Omental fat pad (tissue), 3 donors: ENCODE measurements at regions not wholly inside any gene's neighbourhood (a gene's known extent, or its start where the extent isn't known, plus 50 kb on each side); places are given as distances from the start of the nearest gene placed in this dataset.

Experiments used
- ATAC-seq: fragments of 150-250 bp; one replicate; pipeline ENCODE4 v1.9.1; 2016; ENCODE audit warnings: mild to moderate bottlenecking, moderate library complexity; ENCODE audit not compliant: low FRiP score
- DNase-seq: peaks from one replicate; pipeline ENCODE4 v3.0.0-alpha.2; 2019; ENCODE audit warnings: low spot score
- TF ChIP-seq, protein P1 (sequence below), 3 donors: fragments of 450-650 bp; IDR thresholded peaks; one replicate each; pipeline ENCODE4 v1.5.1; 2016 to 2017; ENCODE audit warnings: antibody characterized with exemption in 3 of 3, mild to moderate bottlenecking in 3 of 3, moderate library complexity in 2 of 3

DNA sequence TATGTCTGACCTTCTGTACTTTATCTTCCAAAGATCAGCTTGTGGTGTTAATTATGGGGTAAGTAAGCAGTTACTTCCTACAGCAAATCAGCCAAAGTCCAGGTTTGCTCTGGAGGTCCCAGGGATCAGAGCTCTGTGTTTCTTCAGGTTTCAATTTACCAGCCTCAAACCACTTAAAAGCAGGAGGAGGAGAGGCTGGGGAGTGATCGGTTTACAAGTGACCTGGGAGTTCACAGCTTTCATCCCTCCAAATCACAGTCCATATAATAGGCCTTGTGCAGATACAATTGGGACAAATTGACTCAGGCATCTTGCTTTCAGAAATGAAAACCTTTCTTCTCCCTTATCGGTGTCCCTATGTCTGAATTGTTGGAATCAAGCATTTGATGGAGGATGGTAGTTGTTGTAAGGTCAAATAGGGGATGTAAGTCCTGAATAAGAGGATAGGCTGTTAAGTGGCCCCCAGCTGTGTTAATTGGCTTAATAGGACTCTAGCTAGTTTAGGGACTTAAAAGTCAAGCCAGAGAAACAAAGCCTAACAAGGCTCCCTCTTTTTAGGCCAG lies 188.0 kb upstream of the NT5C1B start:
- ATAC-seq = no peak
- DNase-seq = no peak
- TF ChIP-seq, protein P1, sequence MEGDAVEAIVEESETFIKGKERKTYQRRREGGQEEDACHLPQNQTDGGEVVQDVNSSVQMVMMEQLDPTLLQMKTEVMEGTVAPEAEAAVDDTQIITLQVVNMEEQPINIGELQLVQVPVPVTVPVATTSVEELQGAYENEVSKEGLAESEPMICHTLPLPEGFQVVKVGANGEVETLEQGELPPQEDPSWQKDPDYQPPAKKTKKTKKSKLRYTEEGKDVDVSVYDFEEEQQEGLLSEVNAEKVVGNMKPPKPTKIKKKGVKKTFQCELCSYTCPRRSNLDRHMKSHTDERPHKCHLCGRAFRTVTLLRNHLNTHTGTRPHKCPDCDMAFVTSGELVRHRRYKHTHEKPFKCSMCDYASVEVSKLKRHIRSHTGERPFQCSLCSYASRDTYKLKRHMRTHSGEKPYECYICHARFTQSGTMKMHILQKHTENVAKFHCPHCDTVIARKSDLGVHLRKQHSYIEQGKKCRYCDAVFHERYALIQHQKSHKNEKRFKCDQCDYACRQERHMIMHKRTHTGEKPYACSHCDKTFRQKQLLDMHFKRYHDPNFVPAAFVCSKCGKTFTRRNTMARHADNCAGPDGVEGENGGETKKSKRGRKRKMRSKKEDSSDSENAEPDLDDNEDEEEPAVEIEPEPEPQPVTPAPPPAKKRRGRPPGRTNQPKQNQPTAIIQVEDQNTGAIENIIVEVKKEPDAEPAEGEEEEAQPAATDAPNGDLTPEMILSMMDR (IDR thresholded peaks at IDR 0.05) = no peak

DNA sequence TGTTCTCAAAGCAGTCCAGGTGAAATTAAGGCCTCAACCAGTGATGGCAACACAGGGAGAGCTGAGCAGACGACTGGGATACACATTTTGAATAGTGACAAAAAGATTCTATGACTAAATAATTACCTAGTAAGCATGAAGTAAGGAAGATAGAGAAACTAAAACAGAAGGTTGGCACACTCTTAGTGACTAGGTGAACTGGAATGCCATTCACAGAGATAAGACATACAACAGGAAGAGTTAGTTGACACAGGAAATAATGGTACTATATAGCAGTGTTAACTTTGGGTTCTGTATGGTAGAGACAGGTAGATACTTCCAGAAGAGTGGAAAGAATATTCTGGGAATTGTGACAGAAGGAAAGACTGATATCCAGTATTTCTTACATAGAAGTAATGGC lies 181.8 kb upstream of the NT5C1B start:
- TF ChIP-seq, protein P1 (IDR thresholded peaks at IDR 0.05) = no peak
- ATAC-seq = no peak
- no peak for DNase-seq

DNA sequence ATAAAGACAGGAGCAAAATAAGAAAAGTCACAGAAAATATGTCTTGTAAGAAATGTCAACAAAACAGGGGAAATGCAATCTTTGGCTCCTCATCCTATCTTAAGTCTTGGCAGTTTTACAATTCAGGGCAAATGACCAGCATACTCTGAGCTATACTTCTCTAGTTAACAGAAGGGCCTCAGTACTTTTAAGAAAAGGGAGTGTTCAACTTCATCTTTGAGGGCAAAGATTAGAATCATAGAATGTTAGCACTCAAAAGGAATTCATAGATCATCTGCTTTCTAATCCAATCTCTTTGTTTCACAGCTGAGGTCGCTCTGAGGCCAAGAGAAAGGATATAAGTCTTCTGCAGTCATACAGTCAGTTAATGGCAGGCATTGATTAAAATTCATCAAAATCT lies 174.0 kb upstream of the NT5C1B start:
- TF ChIP-seq, protein P1 (IDR thresholded peaks at IDR 0.05) = no peak
- DNase-seq = no peak
- ATAC-seq = no peak

DNA sequence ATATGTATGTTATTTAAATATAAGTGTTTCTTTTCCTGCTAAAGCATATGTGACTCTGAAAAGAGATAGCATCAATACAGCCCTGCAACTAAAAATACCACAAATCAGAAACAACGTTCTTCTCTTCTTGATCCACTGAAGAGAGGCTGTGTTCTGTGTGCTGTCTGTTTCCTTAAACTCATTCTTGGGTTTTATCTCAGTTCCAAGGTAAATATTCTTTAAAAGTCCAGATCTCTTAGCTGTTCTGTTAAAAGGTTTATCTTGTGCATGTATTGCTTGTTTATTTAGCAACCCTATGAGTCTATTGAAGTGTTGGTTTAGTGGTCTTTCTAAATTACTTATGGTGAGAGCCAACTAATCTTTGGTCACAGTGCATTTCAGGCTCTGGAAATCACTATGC lies 173.3 kb upstream of the NT5C1B start:
- no peak for DNase-seq
- ATAC-seq = no peak
- TF ChIP-seq, protein P1 (IDR thresholded peaks at IDR 0.05) = no peak

DNA sequence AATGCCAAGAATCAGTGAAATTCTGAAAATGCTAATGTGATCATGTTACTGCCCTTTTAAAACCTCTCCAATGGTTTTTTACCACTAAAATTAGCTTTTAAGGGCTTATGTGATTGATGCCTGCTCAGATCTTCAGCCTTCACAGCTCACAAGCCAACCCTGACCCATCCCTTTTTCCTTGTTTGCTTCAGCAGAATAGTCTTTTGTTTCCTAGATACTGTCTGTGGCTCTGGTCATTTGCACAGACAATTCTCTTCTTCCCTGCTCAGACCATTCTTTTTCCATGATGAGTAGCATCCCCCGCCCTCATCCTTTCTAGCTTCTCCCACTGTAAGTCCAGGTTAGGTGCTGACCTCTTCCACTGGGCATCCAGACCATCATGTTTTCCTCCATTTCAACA lies 164.9 kb upstream of the NT5C1B start:
- TF ChIP-seq, protein P1 (IDR thresholded peaks at IDR 0.05) = no peak
- ATAC-seq (no peak), DNase-seq (no peak)

DNA sequence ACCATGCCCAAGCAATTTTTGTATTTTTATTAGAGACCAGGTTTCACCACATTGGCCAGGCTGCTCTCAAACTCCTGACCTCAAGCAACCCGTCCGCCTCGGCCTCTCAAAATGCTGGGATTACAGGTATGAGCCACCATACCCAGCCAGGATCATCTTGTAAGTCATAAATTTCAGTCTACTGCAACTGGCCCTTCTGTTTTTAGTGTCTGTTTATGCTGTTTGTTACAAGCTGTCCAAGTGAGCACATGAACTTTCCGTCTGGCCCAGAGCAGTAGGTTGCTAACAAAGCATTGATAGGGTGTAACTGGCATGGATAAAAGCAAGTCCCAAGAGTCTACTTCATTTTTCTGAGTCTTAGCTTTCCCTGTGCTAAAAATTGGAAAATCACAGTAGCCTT lies 164.4 kb upstream of the NT5C1B start:
- DNase-seq (no peak), ATAC-seq (no peak)
- TF ChIP-seq, protein P1 (IDR thresholded peaks at IDR 0.05) = no peak

DNA sequence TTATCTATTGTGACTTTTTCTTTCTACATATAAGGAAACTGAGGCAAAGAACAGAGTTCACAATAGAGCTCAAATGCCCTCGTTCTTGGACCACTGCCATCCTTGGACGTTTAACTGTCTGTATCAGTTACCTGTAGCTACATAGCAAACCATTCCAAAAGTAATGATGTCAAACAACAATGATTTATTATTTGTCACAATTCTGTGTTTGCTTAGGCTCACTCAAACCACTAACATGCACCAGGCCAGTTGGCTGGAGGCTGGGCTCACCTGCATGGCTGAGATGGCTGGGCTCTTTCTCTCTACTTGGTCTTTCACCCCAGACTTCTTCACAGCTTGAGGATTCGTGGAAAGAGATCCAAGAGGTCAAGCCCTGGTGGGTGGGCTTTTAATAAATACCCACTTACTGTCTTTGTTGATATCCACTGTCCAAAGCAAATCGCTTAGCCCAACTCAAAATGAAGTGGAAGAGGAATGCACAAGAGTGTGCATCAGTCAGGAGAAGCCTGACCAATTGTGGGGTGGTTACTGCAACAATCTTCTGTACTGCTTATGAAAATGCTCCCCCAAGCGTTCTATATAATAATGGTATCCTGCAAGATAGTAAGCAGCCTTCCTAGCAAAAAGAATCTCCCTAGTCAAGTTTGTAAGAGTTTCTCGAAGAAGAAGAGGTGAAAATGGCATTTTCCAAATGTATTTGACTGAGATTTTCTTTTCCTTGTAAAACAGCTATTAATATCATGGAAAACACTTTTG lies 163.5 kb upstream of the NT5C1B start:
- TF ChIP-seq, protein P1 (IDR thresholded peaks at IDR 0.05) = no peak
- DNase-seq (no peak), ATAC-seq (no peak)
